ENCODE measurements at regions not wholly inside any gene's neighbourhood (a gene's known extent, or its start where the extent isn't known, plus 50 kb on each side); places are given as distances from the start of the nearest gene placed in this dataset.

GRCh38 chr4:137293281-137293680 is 239.0 kb downstream of the PCDH18 start:
- Histone ChIP-seq H3K4me3 (ENCODE audit: low read length in 2 of 2) (no peak overlapping the region), H3K9me3 (ENCODE audit: control insufficient read depth in 2 of 2, low read length in 2 of 2) (no peaks in the 10 kb centered on the region), H3K36me3 (ENCODE audit: control insufficient read depth in 2 of 2, insufficient read depth in 2 of 2, low read length in 2 of 2) (no peaks in the 10 kb centered on the region), H3K4me1 (ENCODE audit: control insufficient read depth in 2 of 2, insufficient read depth in 2 of 2, low read length in 2 of 2) (no peaks in the 10 kb centered on the region), H3K27me3 (ENCODE audit: control insufficient read depth in 2 of 2, insufficient read depth in 2 of 2, low read length in 2 of 2) (no peaks in the 10 kb centered on the region), H3K27ac (ENCODE audit: low read depth in 2 of 2, low read length in 2 of 2) (no peak overlapping the region), H3K9ac (ENCODE audit: low read depth in 1 of 2, low read length in 2 of 2) (no peak overlapping the region)

GRCh38 chr4:137283737-137284136 is 248.6 kb downstream of the PCDH18 start:
- Histone ChIP-seq H3K27me3 (ENCODE audit: control insufficient read depth in 2 of 2, insufficient read depth in 2 of 2, low read length in 2 of 2) (no peaks in the 10 kb centered on the region), H3K27ac (ENCODE audit: low read depth in 2 of 2, low read length in 2 of 2) (no peak overlapping the region), H3K9me3 (ENCODE audit: control insufficient read depth in 2 of 2, low read length in 2 of 2) (no peaks in the 10 kb centered on the region), H3K36me3 (ENCODE audit: control insufficient read depth in 2 of 2, insufficient read depth in 2 of 2, low read length in 2 of 2) (no peaks in the 10 kb centered on the region), H3K9ac (ENCODE audit: low read depth in 1 of 2, low read length in 2 of 2) (no peak overlapping the region), H3K4me3 (ENCODE audit: low read length in 2 of 2) (no peak overlapping the region), H3K4me1 (ENCODE audit: control insufficient read depth in 2 of 2, insufficient read depth in 2 of 2, low read length in 2 of 2) (no peaks in the 10 kb centered on the region)

- H3K36me3 ChIP-seq (ENCODE audit: control insufficient read depth in 2 of 2, insufficient read depth in 2 of 2, low read length in 2 of 2), result no peaks in the 10 kb centered on the region
- H3K27me3 ChIP-seq (ENCODE audit: control insufficient read depth in 2 of 2, insufficient read depth in 2 of 2, low read length in 2 of 2), result no peaks in the 10 kb centered on the region
- no peak overlapping the region for H3K27ac ChIP-seq (ENCODE audit: low read depth in 2 of 2, low read length in 2 of 2)
- H3K4me3 ChIP-seq (ENCODE audit: low read length in 2 of 2), result no peak overlapping the region
- H3K9me3 ChIP-seq (ENCODE audit: control insufficient read depth in 2 of 2, low read length in 2 of 2), result no peaks in the 10 kb centered on the region
- H3K9ac ChIP-seq (ENCODE audit: low read depth in 1 of 2, low read length in 2 of 2), result no peak overlapping the region
- no peaks in the 10 kb centered on the region for H3K4me1 ChIP-seq (ENCODE audit: control insufficient read depth in 2 of 2, insufficient read depth in 2 of 2, low read length in 2 of 2)
Observed at GRCh38 chr4:137278431-137278830, 253.9 kb downstream of the PCDH18 start.

GRCh38 chr4:137274404-137274803 is 257.9 kb downstream of the PCDH18 start:
- H3K4me1 ChIP-seq (ENCODE audit: control insufficient read depth in 2 of 2, insufficient read depth in 2 of 2, low read length in 2 of 2), result no peaks in the 10 kb centered on the region
- no peak overlapping the region for H3K27ac ChIP-seq (ENCODE audit: low read depth in 2 of 2, low read length in 2 of 2)
- no peak overlapping the region for H3K9ac ChIP-seq (ENCODE audit: low read depth in 1 of 2, low read length in 2 of 2)
- H3K36me3 ChIP-seq (ENCODE audit: control insufficient read depth in 2 of 2, insufficient read depth in 2 of 2, low read length in 2 of 2), result no peaks in the 10 kb centered on the region
- no peak overlapping the region for H3K4me3 ChIP-seq (ENCODE audit: low read length in 2 of 2)
- no peaks in the 10 kb centered on the region for H3K27me3 ChIP-seq (ENCODE audit: control insufficient read depth in 2 of 2, insufficient read depth in 2 of 2, low read length in 2 of 2)
- no peaks in the 10 kb centered on the region for H3K9me3 ChIP-seq (ENCODE audit: control insufficient read depth in 2 of 2, low read length in 2 of 2)

- no peak overlapping the region for H3K27ac ChIP-seq (ENCODE audit: low read depth in 2 of 2, low read length in 2 of 2)
- no peaks in the 10 kb centered on the region for H3K36me3 ChIP-seq (ENCODE audit: control insufficient read depth in 2 of 2, insufficient read depth in 2 of 2, low read length in 2 of 2)
- no peaks in the 10 kb centered on the region for H3K27me3 ChIP-seq (ENCODE audit: control insufficient read depth in 2 of 2, insufficient read depth in 2 of 2, low read length in 2 of 2)
- no peaks in the 10 kb centered on the region for H3K9me3 ChIP-seq (ENCODE audit: control insufficient read depth in 2 of 2, low read length in 2 of 2)
- H3K9ac ChIP-seq (ENCODE audit: low read depth in 1 of 2, low read length in 2 of 2), result no peak overlapping the region
- H3K4me1 ChIP-seq (ENCODE audit: control insufficient read depth in 2 of 2, insufficient read depth in 2 of 2, low read length in 2 of 2), result no peaks in the 10 kb centered on the region
- no peak overlapping the region for H3K4me3 ChIP-seq (ENCODE audit: low read length in 2 of 2)
Observed at GRCh38 chr4:137267024-137267423, 265.3 kb downstream of the PCDH18 start.

- Histone ChIP-seq H3K9me3 (ENCODE audit: control insufficient read depth in 2 of 2, low read length in 2 of 2) (no peaks in the 10 kb centered on the region), H3K36me3 (ENCODE audit: control insufficient read depth in 2 of 2, insufficient read depth in 2 of 2, low read length in 2 of 2) (no peaks in the 10 kb centered on the region), H3K27me3 (ENCODE audit: control insufficient read depth in 2 of 2, insufficient read depth in 2 of 2, low read length in 2 of 2) (no peaks in the 10 kb centered on the region), H3K4me1 (ENCODE audit: control insufficient read depth in 2 of 2, insufficient read depth in 2 of 2, low read length in 2 of 2) (no peaks in the 10 kb centered on the region), H3K9ac (ENCODE audit: low read depth in 1 of 2, low read length in 2 of 2) (no peak overlapping the region), H3K27ac (ENCODE audit: low read depth in 2 of 2, low read length in 2 of 2) (no peak overlapping the region), H3K4me3 (ENCODE audit: low read length in 2 of 2) (no peak overlapping the region)
Observed at GRCh38 chr4:137266511-137266910, 265.8 kb downstream of the PCDH18 start.

- Histone ChIP-seq H3K27me3 (ENCODE audit: control insufficient read depth in 2 of 2, insufficient read depth in 2 of 2, low read length in 2 of 2) (no peaks in the 10 kb centered on the region), H3K36me3 (ENCODE audit: control insufficient read depth in 2 of 2, insufficient read depth in 2 of 2, low read length in 2 of 2) (no peaks in the 10 kb centered on the region), H3K27ac (ENCODE audit: low read depth in 2 of 2, low read length in 2 of 2) (no peak overlapping the region), H3K4me3 (ENCODE audit: low read length in 2 of 2) (no peak overlapping the region), H3K4me1 (ENCODE audit: control insufficient read depth in 2 of 2, insufficient read depth in 2 of 2, low read length in 2 of 2) (no peaks in the 10 kb centered on the region), H3K9ac (ENCODE audit: low read depth in 1 of 2, low read length in 2 of 2) (no peak overlapping the region), H3K9me3 (ENCODE audit: control insufficient read depth in 2 of 2, low read length in 2 of 2) (no peaks in the 10 kb centered on the region)
Observed at GRCh38 chr4:137263206-137263605, 269.1 kb downstream of the PCDH18 start.

GRCh38 chr4:137253949-137254348 is 278.3 kb downstream of the PCDH18 start:
- H3K9ac ChIP-seq (ENCODE audit: low read depth in 1 of 2, low read length in 2 of 2), result no peak overlapping the region
- H3K4me3 ChIP-seq (ENCODE audit: low read length in 2 of 2), result no peak overlapping the region
- no peaks in the 10 kb centered on the region for H3K36me3 ChIP-seq (ENCODE audit: control insufficient read depth in 2 of 2, insufficient read depth in 2 of 2, low read length in 2 of 2)
- no peaks in the 10 kb centered on the region for H3K27me3 ChIP-seq (ENCODE audit: control insufficient read depth in 2 of 2, insufficient read depth in 2 of 2, low read length in 2 of 2)
- H3K27ac ChIP-seq (ENCODE audit: low read depth in 2 of 2, low read length in 2 of 2), result no peak overlapping the region
- no peaks in the 10 kb centered on the region for H3K4me1 ChIP-seq (ENCODE audit: control insufficient read depth in 2 of 2, insufficient read depth in 2 of 2, low read length in 2 of 2)
- no peaks in the 10 kb centered on the region for H3K9me3 ChIP-seq (ENCODE audit: control insufficient read depth in 2 of 2, low read length in 2 of 2)

- Histone ChIP-seq H3K9me3 (ENCODE audit: control insufficient read depth in 2 of 2, low read length in 2 of 2) (no peaks in the 10 kb centered on the region), H3K4me3 (ENCODE audit: low read length in 2 of 2) (no peak overlapping the region), H3K27ac (ENCODE audit: low read depth in 2 of 2, low read length in 2 of 2) (no peak overlapping the region), H3K27me3 (ENCODE audit: control insufficient read depth in 2 of 2, insufficient read depth in 2 of 2, low read length in 2 of 2) (no peaks in the 10 kb centered on the region), H3K36me3 (ENCODE audit: control insufficient read depth in 2 of 2, insufficient read depth in 2 of 2, low read length in 2 of 2) (no peaks in the 10 kb centered on the region), H3K9ac (ENCODE audit: low read depth in 1 of 2, low read length in 2 of 2) (no peak overlapping the region), H3K4me1 (ENCODE audit: control insufficient read depth in 2 of 2, insufficient read depth in 2 of 2, low read length in 2 of 2) (no peaks in the 10 kb centered on the region)
Observed at GRCh38 chr4:137249112-137249511, 283.2 kb downstream of the PCDH18 start.

- Histone ChIP-seq H3K36me3 (ENCODE audit: control insufficient read depth in 2 of 2, insufficient read depth in 2 of 2, low read length in 2 of 2) (no peaks in the 10 kb centered on the region), H3K27me3 (ENCODE audit: control insufficient read depth in 2 of 2, insufficient read depth in 2 of 2, low read length in 2 of 2) (no peaks in the 10 kb centered on the region), H3K4me1 (ENCODE audit: control insufficient read depth in 2 of 2, insufficient read depth in 2 of 2, low read length in 2 of 2) (no peaks in the 10 kb centered on the region), H3K4me3 (ENCODE audit: low read length in 2 of 2) (no peak overlapping the region), H3K27ac (ENCODE audit: low read depth in 2 of 2, low read length in 2 of 2) (no peak overlapping the region), H3K9ac (ENCODE audit: low read depth in 1 of 2, low read length in 2 of 2) (no peak overlapping the region), H3K9me3 (ENCODE audit: control insufficient read depth in 2 of 2, low read length in 2 of 2) (no peaks in the 10 kb centered on the region)
Observed at GRCh38 chr4:137238456-137239162, 293.7 kb downstream of the PCDH18 start.

GRCh38 chr4:137226900-137227299 is 305.4 kb downstream of the PCDH18 start:
- Histone ChIP-seq H3K4me1 (ENCODE audit: control insufficient read depth in 2 of 2, insufficient read depth in 2 of 2, low read length in 2 of 2) (no peaks in the 10 kb centered on the region), H3K9me3 (ENCODE audit: control insufficient read depth in 2 of 2, low read length in 2 of 2) (no peaks in the 10 kb centered on the region), H3K9ac (ENCODE audit: low read depth in 1 of 2, low read length in 2 of 2) (no peak overlapping the region), H3K27ac (ENCODE audit: low read depth in 2 of 2, low read length in 2 of 2) (no peak overlapping the region), H3K36me3 (ENCODE audit: control insufficient read depth in 2 of 2, insufficient read depth in 2 of 2, low read length in 2 of 2) (no peaks in the 10 kb centered on the region), H3K27me3 (ENCODE audit: control insufficient read depth in 2 of 2, insufficient read depth in 2 of 2, low read length in 2 of 2) (no peaks in the 10 kb centered on the region), H3K4me3 (ENCODE audit: low read length in 2 of 2) (no peak overlapping the region)

Data from mucosa of rectum (tissue), 2 donors.